Astrocyte of the spinal cord (primary cell): ENCODE measurements at regions not wholly inside any gene's neighbourhood (a gene's known extent, or its start where the extent isn't known, plus 50 kb on each side); places are given as distances from the start of the nearest gene placed in this dataset.

Experiments used
- DNase-seq: peaks from one replicate; pipeline ENCODE4 v3.0.0; 2011; ENCODE audit warnings: low read depth, low spot score
- H3K4me3 ChIP-seq: 2 replicates; pipeline ENCODE4 v1.5.1; 2011; ENCODE audit warnings: low read depth, mild to moderate bottlenecking, low read length, moderate library complexity
- CTCF ChIP-seq: IDR thresholded peaks from 2 replicates; pipeline ENCODE4 v1.5.1; 2012; ENCODE audit warnings: low read depth, mild to moderate bottlenecking, low read length, inconsistent platforms
- in situ Hi-C: cut with HindIII; loops from 2 replicates; pipeline ENCODE4 v1.10.0; 2017; ENCODE audit warnings: low sequenced_read_pairs

GRCh38 chr6:76702187-76702586 lies 629.7 kb upstream of the IMPG1 start:
- no peak overlapping the region for H3K4me3 ChIP-seq
- DNase-seq = no peak
- TF ChIP-seq CTCF = no peak
- in situ Hi-C loops = no loop called here

DNA sequence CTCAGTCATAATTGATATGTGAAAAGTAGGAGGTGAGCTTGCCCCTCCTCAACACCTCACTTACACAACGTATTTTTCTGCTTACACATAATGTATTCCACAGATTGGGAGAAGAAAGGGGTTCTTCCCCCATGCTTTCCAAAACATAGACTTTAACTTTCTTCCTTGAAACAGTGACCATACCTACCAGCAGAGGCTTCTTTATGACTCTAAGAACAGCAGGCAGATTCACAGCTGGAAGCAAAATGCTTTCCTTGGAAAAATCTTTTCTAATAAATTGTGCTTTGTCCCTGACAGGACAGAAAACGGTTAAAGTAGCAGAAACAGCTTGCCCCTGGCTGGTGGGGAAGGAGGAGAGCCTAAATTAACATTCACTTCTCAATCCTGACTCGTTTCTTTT lies 629.1 kb upstream of the IMPG1 start:
- H3K4me3 ChIP-seq = no peak overlapping the region
- peak; percentile 31 for TF ChIP-seq CTCF
- in situ Hi-C loops = no loop called here
- DNase-seq = peak; percentile 3

GRCh38 chr6:76697585-76697984 lies 625.1 kb upstream of the IMPG1 start:
- DNase-seq = peak; percentile 37
- no peak overlapping the region for H3K4me3 ChIP-seq

GRCh38 chr6:76694795-76695194 lies 622.3 kb upstream of the IMPG1 start:
- no peak overlapping the region for H3K4me3 ChIP-seq
- in situ Hi-C loops = no loop called here
- TF ChIP-seq CTCF = no peak
- peak; percentile 12 for DNase-seq

More at GRCh38 chr6:76697585-76697984, 625.1 kb upstream of the IMPG1 start:
- peak; percentile 37 for TF ChIP-seq CTCF
- in situ Hi-C loops = no loop called here

GRCh38 chr6:76684875-76685274 lies 612.4 kb upstream of the IMPG1 start:
- no peak overlapping the region for H3K4me3 ChIP-seq
- peak; percentile 15 for DNase-seq
- in situ Hi-C loops = no loop called here
- peak; percentile 12 for TF ChIP-seq CTCF

GRCh38 chr6:76683985-76684384 lies 611.5 kb upstream of the IMPG1 start:
- in situ Hi-C loops = no loop called here
- H3K4me3 ChIP-seq = no peak overlapping the region
- DNase-seq = no peak
- no peak for TF ChIP-seq CTCF

GRCh38 chr6:76682842-76683241 lies 610.4 kb upstream of the IMPG1 start:
- no peak overlapping the region for H3K4me3 ChIP-seq
- in situ Hi-C loops = no loop called here
- peak; percentile 41 for DNase-seq
- no peak for TF ChIP-seq CTCF
